ENCODE measurements at regions not wholly inside any gene's neighbourhood (a gene's known extent, or its start where the extent isn't known, plus 50 kb on each side); places are given as distances from the start of the nearest gene placed in this dataset.

DNA sequence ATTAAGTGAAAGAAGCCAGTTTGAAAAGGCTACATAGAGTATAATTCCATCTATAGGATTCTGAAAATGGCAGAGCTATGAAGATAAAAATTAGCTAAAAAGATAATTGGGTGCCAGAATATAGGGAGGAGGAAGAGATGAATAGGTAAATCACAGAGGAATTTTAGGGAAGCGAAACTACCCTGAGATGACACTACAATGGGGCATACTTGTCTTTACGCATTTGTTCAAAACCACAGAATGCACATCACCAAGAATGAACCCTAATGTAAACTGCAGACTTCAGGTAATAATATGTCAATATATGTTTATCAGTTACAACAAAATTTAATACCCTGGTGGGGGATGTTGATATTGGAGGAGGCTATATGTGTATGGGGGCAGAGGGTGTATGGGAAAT lies 1342.9 kb downstream of the ADGRL3 start:
- Histone ChIP-seq H3K18ac (ENCODE audit: low read length) (no peak overlapping the region), H3K9ac (ENCODE audit: low read length) (no peak overlapping the region), H2AFZ (ENCODE audit: insufficient read depth, low read length, poor library complexity) (no peak overlapping the region), H4K12ac (ENCODE audit: low read depth, low read length) (no peak overlapping the region), H2AK5ac (ENCODE audit: low read length) (no peak overlapping the region), H3K79me1 (ENCODE audit: low read length) (no peaks in the 10 kb centered on the region), H3K14ac (ENCODE audit: low read length) (no peak overlapping the region), H3K4me1 (ENCODE audit: control insufficient read depth in 1 of 2, insufficient read depth in 2 of 2, low read length in 2 of 2) (peaks cover under 1% of the 10 kb centered on the region in 2 experiments), H3K27me3 (ENCODE audit: insufficient read depth, low read length) (no peaks in the 10 kb centered on the region), H4K8ac (ENCODE audit: low read depth, low read length) (no peak overlapping the region), H3K4me2 (ENCODE audit: low read length) (no peak overlapping the region), H3K27ac (ENCODE audit: low read depth, low read length) (no peak overlapping the region), H3K4ac (ENCODE audit: low read depth, low read length) (no peak overlapping the region), H2BK5ac (ENCODE audit: low read depth, low read length, poor library complexity) (no peak overlapping the region), H3K23ac (ENCODE audit: low read length) (no peak overlapping the region), H3K9me3 (ENCODE audit: insufficient read depth, low read depth, low read length) (no peaks in the 10 kb centered on the region), H3K36me3 (ENCODE audit: control insufficient read depth in 1 of 2, insufficient read depth in 2 of 2, low read length in 2 of 2) (no peaks in the 10 kb centered on the region), H2BK120ac (ENCODE audit: insufficient read depth, low read length, poor library complexity) (no peak overlapping the region), H4K91ac (ENCODE audit: low read depth, low read length) (no peak overlapping the region), H2BK12ac (ENCODE audit: low read length) (no peak overlapping the region), H3K4me3 (ENCODE audit: low read depth, low read length) (no peak overlapping the region), H3K79me2 (ENCODE audit: control insufficient read depth, insufficient read depth, low read length, poor library complexity) (no peaks in the 10 kb centered on the region)
- DNase-seq, result no peak
- no CpG with 5 or more reads among the region's 2 CpGs for WGBS (ENCODE audit: extremely low coverage, insufficient coverage, insufficient read length)

DNA sequence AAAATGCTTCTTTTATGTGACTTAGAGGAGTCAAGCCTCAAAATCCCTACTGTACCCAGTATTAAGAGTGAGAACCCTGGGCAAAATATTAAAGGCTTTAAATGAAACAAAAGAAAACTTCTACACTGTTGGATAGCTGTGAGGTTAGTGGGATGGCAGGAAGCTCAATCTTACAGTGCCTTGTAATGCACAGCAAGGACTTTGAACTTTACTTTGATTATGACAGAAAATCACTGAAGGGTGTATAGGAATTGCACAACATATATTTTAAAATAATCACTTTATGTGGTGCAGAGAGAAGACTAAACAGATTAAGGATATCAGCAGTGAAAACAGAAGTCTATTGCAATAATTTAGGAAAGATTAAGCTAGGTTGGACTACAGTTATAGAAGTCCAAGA lies 1333.4 kb downstream of the ADGRL3 start:
- no peaks in the 10 kb centered on the region for H3K79me2 ChIP-seq (ENCODE audit: control insufficient read depth, insufficient read depth, low read length, poor library complexity)
- no peaks in the 10 kb centered on the region for H3K9me3 ChIP-seq (ENCODE audit: insufficient read depth, low read depth, low read length)
- no peak overlapping the region for H2BK12ac ChIP-seq (ENCODE audit: low read length)
- H2BK120ac ChIP-seq (ENCODE audit: insufficient read depth, low read length, poor library complexity), result no peak overlapping the region
- no peak overlapping the region for H4K8ac ChIP-seq (ENCODE audit: low read depth, low read length)
- H2AFZ ChIP-seq (ENCODE audit: insufficient read depth, low read length, poor library complexity), result no peak overlapping the region
- no peak overlapping the region for H3K9ac ChIP-seq (ENCODE audit: low read length)
- no peak overlapping the region for H3K4me2 ChIP-seq (ENCODE audit: low read length)
- no peak overlapping the region for H3K27ac ChIP-seq (ENCODE audit: low read depth, low read length)
- H3K27me3 ChIP-seq (ENCODE audit: insufficient read depth, low read length), result no peaks in the 10 kb centered on the region
- no peak overlapping the region for H2AK5ac ChIP-seq (ENCODE audit: low read length)
- no peak overlapping the region for H3K23ac ChIP-seq (ENCODE audit: low read length)
- H3K4me3 ChIP-seq (ENCODE audit: low read depth, low read length), result no peak overlapping the region
- no peaks in the 10 kb centered on the region for H3K79me1 ChIP-seq (ENCODE audit: low read length)
- H3K18ac ChIP-seq (ENCODE audit: low read length), result no peak overlapping the region
- no peak for DNase-seq
- no peaks in the 10 kb centered on the region for H3K4me1 ChIP-seq (ENCODE audit: control insufficient read depth in 1 of 2, insufficient read depth in 2 of 2, low read length in 2 of 2)
- no peak overlapping the region for H3K4ac ChIP-seq (ENCODE audit: low read depth, low read length)
- no peak overlapping the region for H4K91ac ChIP-seq (ENCODE audit: low read depth, low read length)
- H4K12ac ChIP-seq (ENCODE audit: low read depth, low read length), result no peak overlapping the region
- no peaks in the 10 kb centered on the region for H3K36me3 ChIP-seq (ENCODE audit: control insufficient read depth in 1 of 2, insufficient read depth in 2 of 2, low read length in 2 of 2)
- no peak overlapping the region for H3K14ac ChIP-seq (ENCODE audit: low read length)
- no peak overlapping the region for H2BK5ac ChIP-seq (ENCODE audit: low read depth, low read length, poor library complexity)

DNA sequence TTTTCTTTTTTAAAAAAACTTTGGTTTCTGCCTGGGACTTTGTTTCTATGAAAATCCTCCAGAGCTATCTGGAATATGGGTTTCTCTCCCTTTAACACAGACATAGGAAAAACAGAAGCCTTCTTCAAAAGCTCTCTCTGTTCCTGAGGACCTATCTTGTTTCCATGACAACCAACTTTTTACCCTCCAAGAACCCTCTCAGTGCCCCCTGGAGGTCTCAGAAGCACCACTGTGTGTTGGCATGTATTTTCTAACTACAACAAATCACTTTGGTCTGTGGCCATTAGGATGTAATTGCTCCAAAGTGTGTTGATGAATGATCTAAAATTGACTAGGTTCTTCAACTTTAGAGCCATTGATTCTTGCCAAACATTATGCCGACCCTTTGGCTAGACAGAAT lies 1331.6 kb downstream of the ADGRL3 start:
- DNase-seq, result no peak
- Histone ChIP-seq H2BK12ac (ENCODE audit: low read length) (no peak overlapping the region), H3K9ac (ENCODE audit: low read length) (no peak overlapping the region), H3K4me1 (ENCODE audit: control insufficient read depth in 1 of 2, insufficient read depth in 2 of 2, low read length in 2 of 2) (no peaks in the 10 kb centered on the region), H3K36me3 (ENCODE audit: control insufficient read depth in 1 of 2, insufficient read depth in 2 of 2, low read length in 2 of 2) (no peaks in the 10 kb centered on the region), H3K27me3 (ENCODE audit: insufficient read depth, low read length) (no peaks in the 10 kb centered on the region), H3K18ac (ENCODE audit: low read length) (no peak overlapping the region), H3K14ac (ENCODE audit: low read length) (no peak overlapping the region), H3K79me1 (ENCODE audit: low read length) (no peaks in the 10 kb centered on the region), H3K23ac (ENCODE audit: low read length) (no peak overlapping the region), H4K8ac (ENCODE audit: low read depth, low read length) (no peak overlapping the region), H4K91ac (ENCODE audit: low read depth, low read length) (no peak overlapping the region), H3K9me3 (ENCODE audit: insufficient read depth, low read depth, low read length) (no peaks in the 10 kb centered on the region), H2BK5ac (ENCODE audit: low read depth, low read length, poor library complexity) (no peak overlapping the region), H2BK120ac (ENCODE audit: insufficient read depth, low read length, poor library complexity) (no peak overlapping the region), H3K27ac (ENCODE audit: low read depth, low read length) (no peak overlapping the region), H3K4ac (ENCODE audit: low read depth, low read length) (no peak overlapping the region), H2AFZ (ENCODE audit: insufficient read depth, low read length, poor library complexity) (no peak overlapping the region), H2AK5ac (ENCODE audit: low read length) (no peak overlapping the region), H3K4me3 (ENCODE audit: low read depth, low read length) (no peak overlapping the region), H3K4me2 (ENCODE audit: low read length) (no peak overlapping the region), H3K79me2 (ENCODE audit: control insufficient read depth, insufficient read depth, low read length, poor library complexity) (no peaks in the 10 kb centered on the region), H4K12ac (ENCODE audit: low read depth, low read length) (no peak overlapping the region)
- WGBS (ENCODE audit: extremely low coverage, insufficient coverage, insufficient read length), result no CpG with 5 or more reads among the region's 1 CpG

DNA sequence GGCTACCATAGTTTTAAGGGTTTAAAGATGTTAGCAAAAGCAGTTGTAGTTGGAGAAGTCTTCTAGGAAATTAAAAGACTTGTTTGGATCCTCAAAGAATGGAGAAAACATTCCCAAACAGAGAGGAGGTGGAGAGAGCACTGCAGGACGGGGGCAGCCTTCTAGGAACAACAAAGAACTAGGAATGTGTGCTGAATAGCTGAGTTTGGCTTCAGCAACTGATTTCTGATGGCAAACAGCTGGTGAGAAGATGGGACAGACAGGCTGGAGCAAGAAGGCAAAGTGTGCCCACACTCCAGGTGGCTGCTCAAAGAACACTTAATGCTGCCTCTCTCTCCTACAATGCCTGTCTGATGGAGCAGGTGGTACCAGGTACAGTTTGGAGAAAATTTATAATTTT lies 1331.1 kb downstream of the ADGRL3 start:
- no peaks in the 10 kb centered on the region for H3K79me2 ChIP-seq (ENCODE audit: control insufficient read depth, insufficient read depth, low read length, poor library complexity)
- no peak overlapping the region for H3K14ac ChIP-seq (ENCODE audit: low read length)
- no peak overlapping the region for H3K27ac ChIP-seq (ENCODE audit: low read depth, low read length)
- no peak for DNase-seq
- no peak overlapping the region for H2AFZ ChIP-seq (ENCODE audit: insufficient read depth, low read length, poor library complexity)
- H2BK12ac ChIP-seq (ENCODE audit: low read length), result no peak overlapping the region
- no peak overlapping the region for H4K8ac ChIP-seq (ENCODE audit: low read depth, low read length)
- H3K36me3 ChIP-seq (ENCODE audit: control insufficient read depth in 1 of 2, insufficient read depth in 2 of 2, low read length in 2 of 2), result no peaks in the 10 kb centered on the region
- H3K4me3 ChIP-seq (ENCODE audit: low read depth, low read length), result no peak overlapping the region
- H2BK120ac ChIP-seq (ENCODE audit: insufficient read depth, low read length, poor library complexity), result no peak overlapping the region
- no peak overlapping the region for H2BK5ac ChIP-seq (ENCODE audit: low read depth, low read length, poor library complexity)
- H3K9ac ChIP-seq (ENCODE audit: low read length), result no peak overlapping the region
- H3K4me1 ChIP-seq (ENCODE audit: control insufficient read depth in 1 of 2, insufficient read depth in 2 of 2, low read length in 2 of 2), result no peaks in the 10 kb centered on the region
- H3K23ac ChIP-seq (ENCODE audit: low read length), result no peak overlapping the region
- no peak overlapping the region for H3K18ac ChIP-seq (ENCODE audit: low read length)
- WGBS (ENCODE audit: extremely low coverage, insufficient coverage, insufficient read length), result no CpG with 5 or more reads among the region's 1 CpG
- no peak overlapping the region for H4K91ac ChIP-seq (ENCODE audit: low read depth, low read length)
- no peak overlapping the region for H3K4ac ChIP-seq (ENCODE audit: low read depth, low read length)
- H3K4me2 ChIP-seq (ENCODE audit: low read length), result no peak overlapping the region
- H3K9me3 ChIP-seq (ENCODE audit: insufficient read depth, low read depth, low read length), result no peaks in the 10 kb centered on the region
- H4K12ac ChIP-seq (ENCODE audit: low read depth, low read length), result no peak overlapping the region
- H3K27me3 ChIP-seq (ENCODE audit: insufficient read depth, low read length), result no peaks in the 10 kb centered on the region
- H2AK5ac ChIP-seq (ENCODE audit: low read length), result no peak overlapping the region
- no peaks in the 10 kb centered on the region for H3K79me1 ChIP-seq (ENCODE audit: low read length)

DNA sequence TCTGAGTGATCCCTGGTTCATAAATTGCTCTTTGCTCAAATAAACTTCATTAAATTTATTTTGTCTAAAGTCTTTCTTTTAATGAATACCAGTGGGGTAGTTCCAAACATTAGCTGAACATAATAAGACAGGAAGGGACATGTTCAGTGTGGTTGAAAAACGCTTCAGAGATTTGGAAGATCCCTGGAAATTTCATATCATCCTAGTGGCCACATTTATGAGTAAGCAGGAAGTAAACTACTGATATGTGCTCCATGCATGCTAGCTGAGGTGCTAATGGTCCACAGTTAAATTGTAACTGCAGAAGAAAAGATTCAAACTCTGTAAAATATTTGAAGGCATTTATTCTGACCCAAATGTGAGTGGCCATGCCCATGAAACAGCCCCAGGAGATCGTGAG lies 1328.7 kb downstream of the ADGRL3 start:
- H3K9me3 ChIP-seq (ENCODE audit: insufficient read depth, low read depth, low read length), result no peaks in the 10 kb centered on the region
- no peak overlapping the region for H2BK120ac ChIP-seq (ENCODE audit: insufficient read depth, low read length, poor library complexity)
- H3K79me2 ChIP-seq (ENCODE audit: control insufficient read depth, insufficient read depth, low read length, poor library complexity), result no peaks in the 10 kb centered on the region
- no peak overlapping the region for H2AK5ac ChIP-seq (ENCODE audit: low read length)
- no peak overlapping the region for H2BK5ac ChIP-seq (ENCODE audit: low read depth, low read length, poor library complexity)
- no peak overlapping the region for H3K4ac ChIP-seq (ENCODE audit: low read depth, low read length)
- H3K36me3 ChIP-seq (ENCODE audit: control insufficient read depth in 1 of 2, insufficient read depth in 2 of 2, low read length in 2 of 2), result no peaks in the 10 kb centered on the region
- no peaks in the 10 kb centered on the region for H3K79me1 ChIP-seq (ENCODE audit: low read length)
- H3K23ac ChIP-seq (ENCODE audit: low read length), result no peak overlapping the region
- H3K4me1 ChIP-seq (ENCODE audit: control insufficient read depth in 1 of 2, insufficient read depth in 2 of 2, low read length in 2 of 2), result no peaks in the 10 kb centered on the region
- WGBS (ENCODE audit: extremely low coverage, insufficient coverage, insufficient read length), result no CpG with 5 or more reads among the region's 2 CpGs
- no peak overlapping the region for H3K18ac ChIP-seq (ENCODE audit: low read length)
- no peak overlapping the region for H4K91ac ChIP-seq (ENCODE audit: low read depth, low read length)
- no peak overlapping the region for H3K27ac ChIP-seq (ENCODE audit: low read depth, low read length)
- H3K4me2 ChIP-seq (ENCODE audit: low read length), result no peak overlapping the region
- DNase-seq, result no peak
- H3K14ac ChIP-seq (ENCODE audit: low read length), result no peak overlapping the region
- H3K9ac ChIP-seq (ENCODE audit: low read length), result no peak overlapping the region
- H4K8ac ChIP-seq (ENCODE audit: low read depth, low read length), result no peak overlapping the region
- no peak overlapping the region for H2AFZ ChIP-seq (ENCODE audit: insufficient read depth, low read length, poor library complexity)
- no peak overlapping the region for H2BK12ac ChIP-seq (ENCODE audit: low read length)
- no peaks in the 10 kb centered on the region for H3K27me3 ChIP-seq (ENCODE audit: insufficient read depth, low read length)
- H4K12ac ChIP-seq (ENCODE audit: low read depth, low read length), result no peak overlapping the region
- no peak overlapping the region for H3K4me3 ChIP-seq (ENCODE audit: low read depth, low read length)

All from trophoblast cell (in vitro differentiated cells and primary cell).